Neural cell (in vitro differentiated cells): ENCODE measurements at regions not wholly inside any gene's neighbourhood (a gene's known extent, or its start where the extent isn't known, plus 50 kb on each side); places are given as distances from the start of the nearest gene placed in this dataset.

Experiments used
- H2AFZ ChIP-seq: fragments of 200-600, 300-800 bp; sonication (generic), shearing (Covaris generic); 2 replicates; pipeline ENCODE4 v1.6.0; 2014; ENCODE audit warnings: low read depth, mild to moderate bottlenecking, antibody characterized with exemption, low read length, moderate library complexity
- H3F3A ChIP-seq: fragments of 200-600 bp; shearing (Covaris generic); 2 replicates; pipeline ENCODE4 v1.6.1; 2016; ENCODE audit warnings: mild to moderate bottlenecking, moderate library complexity, mixed read lengths, antibody characterized with exemption, low read length; ENCODE audit not compliant: insufficient read depth, poor library complexity, severe bottlenecking
- H3K27ac ChIP-seq: fragments of 200-600, 300-800 bp; sonication (generic), shearing (Covaris generic); 2 replicates; pipeline ENCODE4 v1.5.1; 2014; ENCODE audit warnings: mild to moderate bottlenecking, low read length, moderate library complexity
- H3K27me3 ChIP-seq: fragments of 300-800, 200-600 bp; sonication (generic), shearing (Covaris generic); 2 replicates; pipeline ENCODE4 v1.6.0; 2014; ENCODE audit warnings: mild to moderate bottlenecking, low read depth, low read length, moderate library complexity; ENCODE audit not compliant: insufficient read depth
- H3K36me3 ChIP-seq: fragments of 300-800, 200-600 bp; sonication (generic), shearing (Covaris generic); 2 replicates; pipeline ENCODE4 v1.5.1; 2014; ENCODE audit warnings: mild to moderate bottlenecking, antibody characterized with exemption, low read length, moderate library complexity; ENCODE audit not compliant: insufficient read depth
- H3K4me2 ChIP-seq: fragments of 300-800, 200-600 bp; sonication (generic), shearing (Covaris generic); 2 replicates; pipeline ENCODE4 v1.6.0; 2014; ENCODE audit warnings: mild to moderate bottlenecking, low read length
- H3K4me3 ChIP-seq: fragments of 300-800, 200-600 bp; sonication (generic), shearing (Covaris generic); 2 replicates; pipeline ENCODE4 v1.5.1; 2014; ENCODE audit warnings: mild to moderate bottlenecking, low read length, moderate library complexity
- H3K79me2 ChIP-seq: fragments of 200-600 bp; shearing (Covaris generic); replicated peaks from 2 replicates; pipeline ENCODE4 v1.6.0; 2014; ENCODE audit warnings: mild to moderate bottlenecking, low read length, moderate library complexity; ENCODE audit not compliant: insufficient read depth
- H3K9ac ChIP-seq: fragments of 300-800, 200-600 bp; sonication (generic), shearing (Covaris generic); 2 replicates; pipeline ENCODE4 v1.6.1; 2016; ENCODE audit warnings: mild to moderate bottlenecking, low read length, mixed read lengths
- H3K9me2 ChIP-seq: fragments of 200-600 bp; shearing (Covaris generic); 2 replicates; pipeline ENCODE4 v1.6.1; 2016; ENCODE audit warnings: mild to moderate bottlenecking, low read length, mixed read lengths; ENCODE audit not compliant: insufficient read depth
- H3K9me3 ChIP-seq: fragments of 200-600, 300-800 bp; sonication (generic), shearing (Covaris generic); 2 replicates; pipeline ENCODE4 v1.6.1; 2016; ENCODE audit warnings: mild to moderate bottlenecking, mixed run types, low read length, moderate library complexity, mixed read lengths
- H4K20me1 ChIP-seq: fragments of 200-600 bp; shearing (Covaris generic); 2 replicates; pipeline ENCODE4 v1.6.1; 2016; ENCODE audit warnings: mild to moderate bottlenecking, mixed run types; ENCODE audit not compliant: insufficient read depth
- EP300 ChIP-seq: fragments of 450-650 bp; conservative IDR thresholded peaks from 2 replicates; pipeline ENCODE4 v1.6.1; 2014; ENCODE audit warnings: antibody characterized with exemption, mild to moderate bottlenecking, moderate library complexity; ENCODE audit not compliant: poor library complexity, severe bottlenecking
- EZH2 ChIP-seq: fragments of 200-600, 300-800 bp; shearing (Covaris generic), sonication (generic); IDR thresholded peaks from 2 replicates; pipeline ENCODE4 v1.6.1; 2014; ENCODE audit warnings: antibody characterized with exemption, low read length, borderline replicate concordance, mild to moderate bottlenecking; ENCODE audit not compliant: insufficient read depth, poor library complexity, severe bottlenecking
- MXI1 ChIP-seq: fragments of 450-650 bp; conservative IDR thresholded peaks from 2 replicates; pipeline ENCODE4 v1.6.1; 2014; ENCODE audit warnings: antibody characterized with exemption, mild to moderate bottlenecking; ENCODE audit not compliant: poor library complexity, severe bottlenecking
- POLR2AphosphoS5 ChIP-seq: IDR thresholded peaks from 2 replicates; pipeline ENCODE4 v1.6.1; 2012
- RAD21 ChIP-seq: fragments of 450-650 bp; conservative IDR thresholded peaks from 2 replicates; pipeline ENCODE4 v1.6.1; 2014; ENCODE audit warnings: antibody characterized with exemption, mild to moderate bottlenecking, moderate library complexity
- SMC3 ChIP-seq: fragments of 450-650 bp; conservative IDR thresholded peaks from 2 replicates; pipeline ENCODE4 v1.6.1; 2014; ENCODE audit warnings: antibody characterized with exemption, mild to moderate bottlenecking, moderate library complexity; ENCODE audit not compliant: poor library complexity
- TAF1 ChIP-seq: IDR thresholded peaks from 2 replicates; pipeline ENCODE4 v1.6.1; 2012; ENCODE audit warnings: low read depth
- TF ChIP-seq, protein P1 (sequence below): fragments of 450-650 bp; IDR thresholded peaks from 2 replicates; pipeline ENCODE4 v1.5.1; 2014; ENCODE audit warnings: antibody characterized with exemption, mild to moderate bottlenecking, moderate library complexity; ENCODE audit not compliant: poor library complexity, severe bottlenecking
- TF ChIP-seq, protein P2 (sequence below): IDR thresholded peaks from 2 replicates; pipeline ENCODE4 v1.6.1; 2012; ENCODE audit warnings: borderline replicate concordance

DNA sequence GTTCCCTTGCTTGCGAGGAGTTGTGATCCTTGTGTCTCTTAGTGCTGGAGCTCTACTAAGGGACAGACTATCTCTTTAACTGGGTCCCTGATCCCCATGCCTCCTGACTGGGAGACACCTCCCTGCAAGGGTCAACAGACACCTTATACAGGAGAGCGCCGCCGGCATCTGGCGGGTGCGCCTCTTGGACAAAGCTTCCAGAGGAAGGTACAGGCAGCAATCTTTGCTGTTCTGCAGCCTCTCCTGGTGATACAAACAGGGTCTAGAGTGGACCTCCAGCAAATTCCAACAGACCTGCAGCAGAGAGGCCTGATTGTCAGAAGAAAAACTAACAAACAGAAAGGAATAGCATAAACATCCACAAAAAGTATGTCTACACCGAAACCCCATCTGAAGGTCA is 115.6 kb upstream of the ITM2A start:
- Histone ChIP-seq H3K9me2 (no peaks in the 10 kb centered on the region), H3K27ac (no peak overlapping the region), H3K79me2 (no peaks in the 10 kb centered on the region), H3K9me3 (no peaks in the 10 kb centered on the region), H2AFZ (no peak overlapping the region), H3K4me3 (no peak overlapping the region), H3K27me3 (no peaks in the 10 kb centered on the region), H3K9ac (no peak overlapping the region), H3F3A (no peaks in the 10 kb centered on the region), H3K4me2 (no peak overlapping the region), H3K36me3 (no peaks in the 10 kb centered on the region), H4K20me1 (no peaks in the 10 kb centered on the region)
- no peak for TF ChIP-seq SMC3
- no peak for TF ChIP-seq TAF1
- no peak for TF ChIP-seq EP300
- TF ChIP-seq, protein P1, sequence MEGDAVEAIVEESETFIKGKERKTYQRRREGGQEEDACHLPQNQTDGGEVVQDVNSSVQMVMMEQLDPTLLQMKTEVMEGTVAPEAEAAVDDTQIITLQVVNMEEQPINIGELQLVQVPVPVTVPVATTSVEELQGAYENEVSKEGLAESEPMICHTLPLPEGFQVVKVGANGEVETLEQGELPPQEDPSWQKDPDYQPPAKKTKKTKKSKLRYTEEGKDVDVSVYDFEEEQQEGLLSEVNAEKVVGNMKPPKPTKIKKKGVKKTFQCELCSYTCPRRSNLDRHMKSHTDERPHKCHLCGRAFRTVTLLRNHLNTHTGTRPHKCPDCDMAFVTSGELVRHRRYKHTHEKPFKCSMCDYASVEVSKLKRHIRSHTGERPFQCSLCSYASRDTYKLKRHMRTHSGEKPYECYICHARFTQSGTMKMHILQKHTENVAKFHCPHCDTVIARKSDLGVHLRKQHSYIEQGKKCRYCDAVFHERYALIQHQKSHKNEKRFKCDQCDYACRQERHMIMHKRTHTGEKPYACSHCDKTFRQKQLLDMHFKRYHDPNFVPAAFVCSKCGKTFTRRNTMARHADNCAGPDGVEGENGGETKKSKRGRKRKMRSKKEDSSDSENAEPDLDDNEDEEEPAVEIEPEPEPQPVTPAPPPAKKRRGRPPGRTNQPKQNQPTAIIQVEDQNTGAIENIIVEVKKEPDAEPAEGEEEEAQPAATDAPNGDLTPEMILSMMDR = no peak
- no peak for TF ChIP-seq POLR2AphosphoS5
- TF ChIP-seq, protein P2, sequence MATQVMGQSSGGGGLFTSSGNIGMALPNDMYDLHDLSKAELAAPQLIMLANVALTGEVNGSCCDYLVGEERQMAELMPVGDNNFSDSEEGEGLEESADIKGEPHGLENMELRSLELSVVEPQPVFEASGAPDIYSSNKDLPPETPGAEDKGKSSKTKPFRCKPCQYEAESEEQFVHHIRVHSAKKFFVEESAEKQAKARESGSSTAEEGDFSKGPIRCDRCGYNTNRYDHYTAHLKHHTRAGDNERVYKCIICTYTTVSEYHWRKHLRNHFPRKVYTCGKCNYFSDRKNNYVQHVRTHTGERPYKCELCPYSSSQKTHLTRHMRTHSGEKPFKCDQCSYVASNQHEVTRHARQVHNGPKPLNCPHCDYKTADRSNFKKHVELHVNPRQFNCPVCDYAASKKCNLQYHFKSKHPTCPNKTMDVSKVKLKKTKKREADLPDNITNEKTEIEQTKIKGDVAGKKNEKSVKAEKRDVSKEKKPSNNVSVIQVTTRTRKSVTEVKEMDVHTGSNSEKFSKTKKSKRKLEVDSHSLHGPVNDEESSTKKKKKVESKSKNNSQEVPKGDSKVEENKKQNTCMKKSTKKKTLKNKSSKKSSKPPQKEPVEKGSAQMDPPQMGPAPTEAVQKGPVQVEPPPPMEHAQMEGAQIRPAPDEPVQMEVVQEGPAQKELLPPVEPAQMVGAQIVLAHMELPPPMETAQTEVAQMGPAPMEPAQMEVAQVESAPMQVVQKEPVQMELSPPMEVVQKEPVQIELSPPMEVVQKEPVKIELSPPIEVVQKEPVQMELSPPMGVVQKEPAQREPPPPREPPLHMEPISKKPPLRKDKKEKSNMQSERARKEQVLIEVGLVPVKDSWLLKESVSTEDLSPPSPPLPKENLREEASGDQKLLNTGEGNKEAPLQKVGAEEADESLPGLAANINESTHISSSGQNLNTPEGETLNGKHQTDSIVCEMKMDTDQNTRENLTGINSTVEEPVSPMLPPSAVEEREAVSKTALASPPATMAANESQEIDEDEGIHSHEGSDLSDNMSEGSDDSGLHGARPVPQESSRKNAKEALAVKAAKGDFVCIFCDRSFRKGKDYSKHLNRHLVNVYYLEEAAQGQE = no peak
- TF ChIP-seq EZH2 = no peak
- no peak for TF ChIP-seq MXI1
- no peak for TF ChIP-seq RAD21

DNA sequence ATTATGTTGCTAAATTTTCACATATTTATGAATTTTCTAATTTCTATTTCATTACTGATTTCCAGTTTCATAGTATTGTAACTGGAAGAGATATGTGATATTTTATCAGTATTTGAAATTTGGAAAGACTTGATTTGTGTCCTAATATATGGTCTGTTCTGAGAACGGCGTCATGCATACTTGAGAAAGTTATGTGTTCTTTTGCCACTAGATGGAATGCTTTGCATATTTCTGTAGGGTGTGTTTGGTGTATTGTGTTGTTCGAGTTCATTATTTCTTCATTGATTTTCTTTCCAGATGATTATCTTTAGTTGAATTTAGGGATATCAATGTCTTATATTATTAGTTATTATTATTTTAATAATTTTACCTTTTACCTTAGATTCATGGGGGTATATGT is 110.6 kb upstream of the ITM2A start:
- no peaks in the 10 kb centered on the region for H3K27me3 ChIP-seq

More for the DNA sequence above, 110.6 kb upstream of the ITM2A start:
- Histone ChIP-seq H4K20me1 (no peaks in the 10 kb centered on the region), H3K9me2 (no peaks in the 10 kb centered on the region), H3K36me3 (no peaks in the 10 kb centered on the region), H2AFZ (no peak overlapping the region), H3F3A (no peaks in the 10 kb centered on the region), H3K4me2 (no peak overlapping the region), H3K4me3 (no peak overlapping the region), H3K27ac (no peak overlapping the region), H3K9me3 (no peaks in the 10 kb centered on the region), H3K79me2 (no peaks in the 10 kb centered on the region), H3K9ac (no peak overlapping the region)
- TF ChIP-seq EP300 = no peak
- TF ChIP-seq, protein P1 = peak; percentile 25
- TF ChIP-seq RAD21 = peak; percentile 32
- no peak for TF ChIP-seq POLR2AphosphoS5
- TF ChIP-seq, protein P2 = no peak
- peak; percentile 33 for TF ChIP-seq SMC3
- no peak for TF ChIP-seq MXI1
- TF ChIP-seq TAF1 = no peak
- TF ChIP-seq EZH2 = no peak
